ENCODE measurements at regions not wholly inside any gene's neighbourhood (a gene's known extent, or its start where the extent isn't known, plus 50 kb on each side); places are given as distances from the start of the nearest gene placed in this dataset.

GRCh38 chr3:173340626-173341025, 56.9 kb upstream of the NLGN1 start:
- TF ChIP-seq PRDM10 (CRISPR knock-in tag; IDR thresholded peaks at IDR 0.05; ENCODE audit: low read depth) (no peak), EP300 (IDR thresholded peaks at IDR 0.05; ENCODE audit: low read depth in 2 of 2, low read length in 2 of 2) (no peak), EP300 (CRISPR knock-in tag; IDR thresholded peaks at IDR 0.05; ENCODE audit: borderline replicate concordance) (no peak), CTCF (CRISPR knock-in tag; IDR thresholded peaks at IDR 0.05) (no peak), HDAC1 (CRISPR knock-in tag; IDR thresholded peaks at IDR 0.05) (no peak), SNRNP70 (IDR thresholded peaks at IDR 0.05; ENCODE audit: low read depth, low read length) (no peak), ZFY (CRISPR knock-in tag; IDR thresholded peaks at IDR 0.05) (no peak), SIN3A (IDR thresholded peaks at IDR 0.05; ENCODE audit: borderline replicate concordance, low read depth, low read length) (no peak), ZFP91 (CRISPR knock-in tag; IDR thresholded peaks at IDR 0.05; ENCODE audit: borderline replicate concordance) (no peak), KLF6 (CRISPR knock-in tag; IDR thresholded peaks at IDR 0.05) (no peak), KDM1A (CRISPR knock-in tag; IDR thresholded peaks at IDR 0.05) (no peak)

Measured in HepG2 (cell line).